ENCODE measurements at regions not wholly inside any gene's neighbourhood (a gene's known extent, or its start where the extent isn't known, plus 50 kb on each side); places are given as distances from the start of the nearest gene placed in this dataset.
"Not testable (repeated sequence)": the region's sequence is repeated elsewhere in the genome, so short reads cannot be mapped to it uniquely, and the experiment has no call there.

DNA sequence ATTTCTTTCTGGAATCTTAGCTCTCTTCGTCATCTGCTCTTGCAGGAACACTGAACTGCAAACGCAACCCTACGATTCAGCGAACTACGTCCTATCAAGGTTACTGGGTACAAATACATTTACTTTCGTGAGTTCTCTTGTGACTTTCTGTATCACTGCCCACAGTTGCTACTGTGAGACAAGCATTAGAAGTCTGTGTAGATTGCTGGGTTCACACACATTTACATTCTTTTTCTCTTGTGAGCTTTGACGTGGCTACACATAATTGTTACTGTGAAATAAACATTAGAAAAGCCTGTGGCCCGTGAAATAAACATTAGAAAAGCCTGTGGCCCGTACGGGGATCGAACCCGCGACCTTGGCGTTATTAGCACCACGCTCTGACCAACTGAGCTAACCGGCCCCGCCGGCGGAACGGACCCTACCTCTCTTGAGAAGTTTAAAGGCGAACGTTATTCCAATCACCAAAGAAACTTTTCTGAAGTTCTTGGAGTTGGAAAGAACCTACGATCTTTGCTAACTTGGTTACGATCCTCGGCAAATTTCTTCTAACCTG, 61.2 kb upstream of the ZNF322 start:
- not testable (repeated sequence) for DNase-seq

DNA sequence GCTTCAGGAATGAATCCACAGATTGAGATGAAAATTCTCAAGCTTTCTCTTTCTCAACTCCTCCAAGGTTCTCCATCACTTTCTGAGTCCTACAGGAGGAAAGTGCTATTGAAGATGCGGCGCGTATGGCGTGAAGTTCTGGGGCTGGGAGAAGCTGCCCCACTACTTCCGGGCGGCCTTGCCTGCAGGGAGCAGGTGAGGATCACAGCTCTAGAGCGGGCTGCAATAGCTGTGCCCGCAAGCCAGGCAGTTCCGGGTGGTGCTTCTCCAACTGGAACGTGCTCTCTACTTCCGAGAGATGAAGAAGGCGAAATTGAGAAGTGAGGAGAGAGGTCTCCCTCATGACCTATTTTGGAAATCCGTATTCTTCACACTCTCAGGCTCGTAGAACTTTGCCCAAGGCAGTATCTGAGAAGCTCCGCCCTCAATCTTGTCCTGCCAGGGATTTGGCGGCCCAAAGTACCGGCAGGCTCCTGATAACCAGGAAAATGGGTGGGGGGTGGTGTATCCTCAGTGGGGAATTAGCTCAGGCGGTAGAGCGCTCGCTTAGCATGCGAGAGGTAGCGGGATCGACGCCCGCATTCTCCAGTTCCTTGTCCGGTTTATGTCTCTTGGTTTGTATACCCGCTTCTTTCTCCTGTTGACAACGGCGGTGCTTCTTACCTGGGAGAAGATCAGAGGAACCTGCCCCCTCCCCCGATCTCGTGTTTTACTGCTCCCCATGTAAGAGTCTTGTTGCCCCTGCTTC, 70.6 kb upstream of the ZNF322 start:
- DNase-seq = not testable (repeated sequence)

DNA sequence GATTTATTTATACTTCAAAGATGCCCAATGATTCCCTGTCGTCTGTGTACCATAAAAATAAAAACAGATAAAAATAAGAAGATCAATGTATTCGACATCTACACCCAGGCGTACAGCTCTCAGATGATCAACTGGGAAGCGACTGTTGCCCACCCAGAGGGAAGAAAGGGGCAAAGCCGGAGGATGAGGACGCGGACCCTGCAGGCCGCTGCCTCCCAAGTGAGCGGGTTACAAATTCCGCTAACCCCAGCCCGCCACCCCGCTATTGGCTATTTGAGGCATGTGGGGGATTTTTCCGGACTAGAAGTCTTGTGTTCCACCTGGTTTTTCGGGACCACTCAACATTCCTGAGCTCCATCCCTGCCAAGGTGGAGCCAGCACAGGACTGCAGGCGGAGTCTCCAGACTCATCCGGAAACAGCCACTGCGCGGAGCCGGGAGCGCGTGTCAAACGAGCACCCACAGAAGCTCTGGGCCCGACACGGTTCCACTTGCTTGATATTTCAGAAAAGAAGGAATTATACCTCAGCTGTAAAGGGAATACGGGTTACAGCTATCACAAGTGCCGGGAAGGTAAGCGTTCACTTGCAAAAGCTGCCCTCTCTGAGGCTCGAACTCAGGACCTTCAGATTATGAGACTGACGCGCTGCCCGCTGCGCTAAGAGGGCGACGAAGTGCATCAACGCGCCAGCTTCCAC, 75.4 kb upstream of the ZNF322 start:
- not testable (repeated sequence) for DNase-seq

DNA sequence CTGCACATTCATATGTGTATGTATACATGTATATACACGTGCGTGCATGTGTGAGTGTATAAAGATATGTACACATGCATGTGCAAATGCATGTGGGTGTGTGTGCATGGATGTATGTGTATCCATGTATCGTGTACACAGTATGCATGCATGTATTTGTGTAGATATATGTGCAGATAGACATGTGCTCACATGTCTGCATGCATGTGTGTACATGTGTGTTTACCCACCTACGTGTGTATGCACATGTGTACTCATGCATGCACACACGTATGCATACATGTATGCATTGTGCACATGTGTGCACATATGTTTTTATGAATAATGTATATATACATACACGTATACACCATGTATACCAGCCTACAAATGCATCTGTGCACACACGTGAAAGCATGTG, 80.3 kb upstream of the ZNF322 start:
- DNase-seq = no peak

DNA sequence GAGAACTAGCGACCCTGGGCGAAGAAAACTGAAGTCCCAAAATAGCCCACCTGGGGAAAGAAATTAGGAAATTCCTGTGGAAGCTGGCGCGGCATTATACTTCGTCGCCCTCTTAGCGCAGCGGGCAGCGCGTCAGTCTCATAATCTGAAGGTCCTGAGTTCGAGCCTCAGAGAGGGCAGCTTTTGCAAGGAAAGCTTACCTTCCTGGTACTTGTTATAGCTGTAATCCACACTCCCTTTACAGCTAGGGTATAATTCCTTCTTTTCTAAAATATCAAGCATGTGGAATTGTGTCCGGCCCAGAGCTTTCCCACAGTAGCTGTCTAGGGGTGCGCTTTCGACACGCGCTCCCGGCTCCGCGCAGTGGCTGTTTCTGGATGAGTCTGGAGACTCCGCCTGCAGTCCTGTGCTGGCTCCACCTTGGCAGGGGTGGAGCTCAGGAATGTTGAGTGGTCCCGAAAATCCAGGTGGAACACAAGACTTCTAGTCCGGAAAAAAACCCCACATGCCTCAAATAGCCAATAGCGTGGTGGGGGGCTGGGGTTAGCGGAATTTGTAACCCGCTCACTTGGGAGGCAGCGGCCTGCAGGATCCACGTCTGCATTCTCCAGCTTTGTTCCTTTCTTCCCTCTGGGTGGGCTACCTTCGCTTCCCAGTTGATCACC, 83.7 kb upstream of the ZNF322 start:
- peak; percentile 40 for DNase-seq

DNA sequence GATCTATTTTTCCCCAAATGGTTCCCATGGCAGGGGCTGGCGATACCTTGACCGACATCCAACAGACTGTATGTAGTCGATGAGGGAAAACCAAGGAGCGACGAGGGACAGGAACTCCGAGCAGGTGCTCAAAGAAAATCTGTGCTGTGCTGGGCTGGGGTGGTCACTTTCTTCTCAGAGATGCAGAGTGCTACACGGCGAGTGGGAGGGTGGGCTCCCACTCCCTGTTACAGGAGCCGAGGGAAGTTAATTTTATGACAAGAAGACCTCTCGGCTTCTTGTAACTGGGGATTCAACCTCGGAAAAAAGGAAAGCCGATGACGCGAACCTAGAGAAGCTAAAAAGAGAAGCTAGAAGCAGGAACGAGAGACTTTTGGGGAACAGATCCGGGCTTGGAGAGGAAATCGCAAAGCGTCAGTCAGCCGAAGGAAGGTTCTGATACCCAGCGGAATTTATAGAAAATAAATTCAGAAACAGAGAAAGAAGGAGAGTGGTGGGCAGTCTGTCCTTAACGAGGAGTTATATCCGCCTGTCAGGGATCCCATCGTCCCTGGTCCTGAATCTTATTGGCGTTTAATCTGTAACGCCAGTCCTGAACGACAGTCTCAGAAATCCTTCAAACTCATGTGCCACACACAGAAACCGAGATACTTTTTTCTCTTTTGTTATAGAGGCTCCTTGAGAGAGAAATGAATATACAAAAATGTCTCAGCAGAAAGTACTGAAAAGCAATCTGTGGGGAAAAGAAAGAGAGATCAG, 84.6 kb upstream of the ZNF322 start:
- DNase-seq = no peak

DNA sequence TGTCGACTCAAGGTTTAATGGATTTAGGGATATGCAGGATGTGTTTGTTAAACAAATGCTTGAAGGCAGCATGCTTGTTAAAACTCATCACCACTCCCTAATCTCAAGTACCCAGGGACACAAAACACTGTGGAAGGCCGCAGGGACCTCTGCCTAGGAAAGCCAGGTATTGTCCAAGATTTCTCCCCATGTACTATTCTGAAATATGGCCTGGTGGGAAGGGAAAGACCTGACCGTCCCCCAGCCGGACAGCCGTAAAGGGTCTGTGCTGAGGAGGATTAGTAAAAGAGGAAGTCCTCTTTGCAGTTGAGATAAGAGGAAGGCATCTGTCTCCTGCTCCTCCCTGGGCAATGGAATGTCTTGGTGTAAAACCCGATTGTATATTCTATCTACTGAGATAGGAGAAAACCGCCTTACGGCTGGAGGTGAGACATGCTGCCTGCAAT, 85.3 kb upstream of the ZNF322 start:
- DNase-seq = not testable (repeated sequence)

DNA sequence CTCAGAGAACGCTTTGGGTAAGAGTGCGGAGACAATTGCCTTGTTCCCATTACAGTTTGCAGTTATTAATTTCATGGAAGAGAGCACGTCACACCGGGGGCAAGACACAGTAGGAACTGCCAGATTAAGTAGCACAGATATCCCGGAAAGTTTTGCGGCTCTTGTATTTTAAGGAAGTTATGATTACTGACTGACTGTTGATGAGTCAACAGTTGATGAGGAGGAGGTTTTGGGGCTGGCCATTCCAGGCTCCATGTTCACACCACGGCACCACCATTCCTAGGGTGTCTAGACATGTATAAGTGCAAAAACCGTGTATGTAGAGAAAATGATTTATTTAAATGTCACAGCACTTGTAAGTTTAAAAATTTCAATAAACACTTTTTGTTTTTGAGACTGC, 86.4 kb upstream of the ZNF322 start:
- DNase-seq = not testable (repeated sequence)

DNA sequence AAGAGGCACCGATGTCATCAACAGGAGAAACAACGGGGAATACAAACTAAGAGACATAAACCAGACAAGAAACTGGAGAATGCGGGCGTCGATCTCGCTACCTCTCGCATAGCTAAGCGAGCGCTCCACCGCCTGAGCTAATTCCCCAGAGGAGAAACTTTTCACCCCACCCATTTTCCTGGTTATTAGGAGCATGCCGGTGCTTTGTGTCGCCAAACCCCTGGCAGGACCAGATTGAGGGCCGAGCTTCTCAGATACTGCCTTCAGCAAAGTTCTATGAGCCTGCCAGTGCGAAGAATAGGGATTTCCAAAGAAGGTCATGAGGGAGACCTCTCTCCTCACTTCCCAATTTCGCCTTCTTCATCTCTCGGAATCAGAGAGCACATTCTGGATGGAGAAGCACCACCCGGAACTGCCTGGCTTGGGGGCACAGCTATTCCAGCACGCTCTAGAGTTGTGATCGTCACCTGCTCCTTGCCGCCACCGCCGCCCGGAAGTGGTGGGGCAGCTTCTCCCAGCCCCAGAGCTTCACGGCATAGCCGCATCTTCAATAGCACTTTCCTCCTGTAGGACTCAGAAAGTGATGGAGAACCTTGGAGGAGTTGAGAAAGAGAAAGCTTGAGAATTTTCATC, 89.7 kb upstream of the ZNF322 start:
- DNase-seq = not testable (repeated sequence)

DNA sequence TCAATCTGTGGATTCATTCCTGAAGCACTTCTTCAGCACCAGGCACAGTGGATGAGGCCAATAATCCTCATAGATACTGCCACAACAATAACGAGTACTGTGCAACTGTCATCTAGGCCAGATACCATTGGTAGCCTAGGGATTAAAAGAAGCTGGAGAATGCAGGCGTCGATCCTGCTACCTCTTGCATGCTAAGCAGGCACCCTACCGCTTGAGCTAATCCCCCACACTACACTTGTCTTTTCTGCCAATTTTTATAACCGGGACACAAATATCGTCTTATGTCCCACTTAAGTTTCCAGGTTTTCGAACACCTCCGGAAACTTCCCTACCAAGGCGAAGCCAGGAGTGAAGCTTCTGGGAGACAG, 90.2 kb upstream of the ZNF322 start:
- not testable (repeated sequence) for DNase-seq

DNA sequence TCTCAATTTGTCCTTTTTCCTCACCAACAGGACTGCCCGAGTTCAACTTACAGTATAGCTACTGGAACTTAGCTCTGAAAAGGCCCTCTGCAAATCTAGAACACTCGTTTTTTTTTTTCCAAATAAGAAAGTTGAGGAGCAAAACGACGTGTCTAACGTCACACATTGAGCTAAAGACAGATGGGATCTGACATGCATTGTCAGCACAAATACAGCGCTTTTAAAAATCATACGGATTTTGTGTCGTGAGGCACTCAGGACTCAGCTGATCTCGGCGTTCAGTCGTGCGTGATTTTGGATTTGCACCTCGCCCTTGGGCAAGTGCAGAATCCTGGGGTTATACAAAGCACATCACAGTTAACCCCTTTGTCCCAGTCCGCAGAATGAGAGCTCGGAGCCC, 94.7 kb upstream of the ZNF322 start:
- no peak for DNase-seq

DNA sequence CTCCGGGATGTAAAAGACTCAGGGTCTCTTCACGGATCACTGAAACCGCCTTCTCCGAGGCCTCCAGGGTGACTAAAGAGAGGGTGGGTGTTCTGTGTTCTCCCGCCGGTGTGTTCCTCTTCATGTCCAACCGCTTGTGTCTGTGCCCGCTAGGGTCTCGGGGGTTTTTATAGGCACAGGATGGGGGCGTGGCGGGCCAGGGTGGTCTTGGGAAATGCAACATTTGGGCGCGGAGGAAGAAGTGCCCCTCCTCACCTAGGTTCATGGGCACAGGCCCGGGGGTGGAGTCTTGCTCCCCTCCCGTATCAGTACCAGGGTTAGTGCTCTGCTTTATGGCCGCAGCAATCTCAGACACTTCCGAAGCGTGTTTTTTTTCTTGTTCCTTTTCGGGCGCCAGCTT, 95.3 kb upstream of the ZNF322 start:
- not testable (repeated sequence) for DNase-seq

DNA sequence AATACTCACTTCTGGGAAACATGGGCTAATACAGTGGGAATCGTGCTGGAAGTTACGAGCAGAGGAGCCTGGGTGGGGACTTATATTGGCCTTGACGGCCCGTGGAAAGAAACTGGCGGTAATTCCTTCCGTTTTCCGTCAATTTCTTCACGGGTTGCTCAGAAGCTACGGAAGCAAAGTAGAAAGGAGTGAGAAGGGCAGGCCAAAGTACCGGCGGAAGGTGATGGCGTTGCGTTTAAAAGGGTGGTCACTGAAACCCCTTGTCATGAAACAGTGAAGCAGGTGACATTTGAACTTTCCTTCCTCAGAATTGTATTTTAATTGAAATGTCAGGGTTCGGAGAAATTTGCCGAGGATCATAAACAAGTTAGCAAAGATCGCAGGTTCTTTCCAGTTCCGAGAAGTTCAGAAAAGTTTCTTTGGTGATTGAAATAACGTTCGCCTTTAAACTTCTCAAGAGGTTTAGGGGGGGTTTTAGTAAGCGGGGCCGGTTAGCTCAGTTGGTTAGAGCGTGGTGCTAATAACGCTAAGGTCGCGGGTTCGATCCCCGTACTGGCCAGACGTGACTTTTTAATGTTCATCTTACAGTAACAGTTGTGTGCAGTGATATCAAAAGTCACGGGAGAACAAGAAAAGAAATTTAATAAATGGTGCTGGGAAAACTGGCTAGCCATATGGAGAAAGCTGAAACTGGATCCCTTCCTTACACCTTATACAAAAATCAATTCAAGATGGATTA, 96.7 kb upstream of the ZNF322 start:
- DNase-seq = peak; percentile 53

DNA sequence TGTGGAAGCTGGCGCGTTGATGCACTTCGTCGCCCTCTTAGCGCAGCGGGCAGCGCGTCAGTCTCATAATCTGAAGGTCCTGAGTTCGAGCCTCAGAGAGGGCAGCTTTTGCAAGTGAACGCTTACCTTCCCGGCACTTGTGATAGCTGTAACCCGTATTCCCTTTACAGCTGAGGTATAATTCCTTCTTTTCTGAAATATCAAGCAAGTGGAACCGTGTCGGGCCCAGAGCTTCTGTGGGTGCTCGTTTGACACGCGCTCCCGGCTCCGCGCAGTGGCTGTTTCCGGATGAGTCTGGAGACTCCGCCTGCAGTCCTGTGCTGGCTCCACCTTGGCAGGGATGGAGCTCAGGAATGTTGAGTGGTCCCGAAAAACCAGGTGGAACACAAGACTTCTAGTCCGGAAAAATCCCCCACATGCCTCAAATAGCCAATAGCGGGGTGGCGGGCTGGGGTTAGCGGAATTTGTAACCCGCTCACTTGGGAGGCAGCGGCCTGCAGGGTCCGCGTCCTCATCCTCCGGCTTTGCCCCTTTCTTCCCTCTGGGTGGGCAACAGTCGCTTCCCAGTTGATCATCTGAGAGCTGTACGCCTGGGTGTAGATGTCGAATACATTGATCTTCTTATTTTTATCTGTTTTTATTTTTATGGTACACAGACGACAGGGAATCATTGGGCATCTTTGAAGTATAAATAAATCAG, 106.8 kb upstream of the ZNF322 start:
- DNase-seq = not testable (repeated sequence)

DNA sequence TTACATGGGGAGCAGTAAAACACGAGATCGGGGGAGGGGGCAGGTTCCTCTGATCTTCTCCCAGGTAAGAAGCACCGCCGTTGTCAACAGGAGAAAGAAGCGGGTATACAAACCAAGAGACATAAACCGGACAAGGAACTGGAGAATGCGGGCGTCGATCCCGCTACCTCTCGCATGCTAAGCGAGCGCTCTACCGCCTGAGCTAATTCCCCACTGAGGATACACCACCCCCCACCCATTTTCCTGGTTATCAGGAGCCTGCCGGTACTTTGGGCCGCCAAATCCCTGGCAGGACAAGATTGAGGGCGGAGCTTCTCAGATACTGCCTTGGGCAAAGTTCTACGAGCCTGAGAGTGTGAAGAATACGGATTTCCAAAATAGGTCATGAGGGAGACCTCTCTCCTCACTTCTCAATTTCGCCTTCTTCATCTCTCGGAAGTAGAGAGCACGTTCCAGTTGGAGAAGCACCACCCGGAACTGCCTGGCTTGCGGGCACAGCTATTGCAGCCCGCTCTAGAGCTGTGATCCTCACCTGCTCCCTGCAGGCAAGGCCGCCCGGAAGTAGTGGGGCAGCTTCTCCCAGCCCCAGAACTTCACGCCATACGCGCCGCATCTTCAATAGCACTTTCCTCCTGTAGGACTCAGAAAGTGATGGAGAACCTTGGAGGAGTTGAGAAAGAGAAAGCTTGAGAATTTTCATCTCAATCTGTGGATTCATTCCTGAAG, 111.6 kb upstream of the ZNF322 start:
- DNase-seq = not testable (repeated sequence)

DNA sequence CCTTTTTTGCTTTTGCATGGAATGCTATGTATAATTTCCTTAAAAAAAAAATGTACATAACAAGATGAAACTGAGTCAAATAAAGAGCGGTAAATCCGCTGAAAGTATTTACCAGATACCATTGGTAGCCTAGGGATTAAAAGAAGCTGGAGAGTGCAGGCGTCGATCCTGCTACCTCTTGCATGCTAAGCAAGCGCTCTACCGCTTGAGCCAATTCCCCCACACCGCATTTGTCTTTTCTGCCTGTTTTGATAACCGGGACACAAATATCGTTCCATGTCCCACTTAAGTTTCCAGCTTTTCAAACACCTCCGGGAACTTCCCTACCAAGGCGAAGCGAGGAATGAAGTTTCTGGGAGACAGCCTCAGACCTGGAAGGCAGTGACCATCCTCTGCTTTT, 113.9 kb upstream of the ZNF322 start:
- DNase-seq = not testable (repeated sequence)

DNA sequence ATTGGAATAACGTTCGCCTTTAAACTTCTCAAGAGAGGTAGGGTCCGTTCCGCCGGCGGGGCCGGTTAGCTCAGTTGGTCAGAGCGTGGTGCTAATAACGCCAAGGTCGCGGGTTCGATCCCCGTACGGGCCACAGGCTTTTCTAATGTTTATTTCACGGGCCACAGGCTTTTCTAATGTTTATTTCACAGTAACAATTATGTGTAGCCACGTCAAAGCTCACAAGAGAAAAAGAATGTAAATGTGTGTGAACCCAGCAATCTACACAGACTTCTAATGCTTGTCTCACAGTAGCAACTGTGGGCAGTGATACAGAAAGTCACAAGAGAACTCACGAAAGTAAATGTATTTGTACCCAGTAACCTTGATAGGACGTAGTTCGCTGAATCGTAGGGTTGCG, 121.0 kb upstream of the ZNF322 start:
- DNase-seq = not testable (repeated sequence)

DNA sequence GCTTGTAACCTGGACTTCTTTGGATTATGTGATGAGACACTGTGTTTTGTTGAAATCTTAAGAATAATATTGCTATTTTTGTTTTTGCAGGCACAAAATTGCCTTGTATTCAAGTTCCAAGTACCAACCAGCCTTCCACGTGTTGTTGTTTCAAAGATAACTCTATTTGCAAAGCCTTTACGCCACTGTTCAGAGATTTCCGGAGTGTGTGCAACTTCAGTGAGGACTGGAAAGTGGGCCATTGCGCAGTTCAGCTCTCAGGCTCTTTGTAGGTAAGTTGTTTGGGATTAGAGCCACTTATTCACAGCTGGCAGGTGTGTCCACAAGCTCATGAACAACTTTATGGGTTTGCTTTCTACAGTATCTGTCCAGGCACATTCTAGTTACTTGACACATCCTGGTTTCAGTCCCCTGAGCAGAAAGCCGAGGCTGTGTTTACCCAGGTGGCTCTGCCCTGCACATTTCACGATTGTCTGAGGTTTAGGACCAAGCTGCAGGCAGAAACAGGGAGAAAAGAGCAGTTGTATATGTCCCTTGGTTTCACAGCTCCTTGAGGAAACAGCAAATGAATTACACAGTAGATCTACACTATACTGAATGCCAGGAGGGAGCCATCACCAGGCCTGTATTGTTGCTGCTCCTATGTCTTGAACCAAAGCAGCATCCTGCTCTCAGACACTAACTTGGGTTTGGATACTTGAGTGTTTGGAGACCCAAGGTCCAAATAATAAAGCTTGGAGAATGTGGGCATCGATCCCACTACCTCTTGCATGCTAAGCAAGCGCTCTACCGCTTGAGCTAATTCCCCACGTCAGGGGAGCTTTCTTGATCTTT, 136.1 kb upstream of the ZNF322 start:
- not testable (repeated sequence) for DNase-seq

Measured in activated CD4-positive, alpha-beta T cell treated with anti-CD3 and anti-CD28 coated beads for 48 hours (primary cell).